NCI-H345 treated with DMSO at 0.1 percent for 48 hours (cell line): ENCODE measurements at regions not wholly inside any gene's neighbourhood (a gene's known extent, or its start where the extent isn't known, plus 50 kb on each side); places are given as distances from the start of the nearest gene placed in this dataset.

ENCODE experiments used
- DNase-seq: peaks from one replicate; lab custom pipeline; 2025; ENCODE audit not compliant: unreplicated experiment; lab: John Stamatoyannopoulos, UW

- DNase-seq = peak; percentile 48
Measured at GRCh38 chr3:124467980-124468902, 262.0 kb upstream of the UMPS start.

GRCh38 chr3:124469555-124469954, 260.7 kb upstream of the UMPS start:
- no peak for DNase-seq

- DNase-seq = no peak
Measured at GRCh38 chr3:124478830-124479229, 251.4 kb upstream of the UMPS start.

- DNase-seq = no peak
Measured at GRCh38 chr3:124483915-124484470, 246.3 kb upstream of the UMPS start.

GRCh38 chr3:124486324-124486723, 243.9 kb upstream of the UMPS start:
- no peak for DNase-seq

GRCh38 chr3:124489506-124489905, 240.7 kb upstream of the UMPS start:
- DNase-seq = no peak

- DNase-seq = no peak
Measured at GRCh38 chr3:124491098-124491497, 239.2 kb upstream of the UMPS start.

GRCh38 chr3:124491875-124492274, 238.4 kb upstream of the UMPS start:
- no peak for DNase-seq

GRCh38 chr3:124492824-124493223, 237.4 kb upstream of the UMPS start:
- DNase-seq = no peak

GRCh38 chr3:124496061-124496460, 234.2 kb upstream of the UMPS start:
- no peak for DNase-seq

GRCh38 chr3:124497487-124497886, 232.8 kb upstream of the UMPS start:
- no peak for DNase-seq

GRCh38 chr3:124498891-124499290, 231.4 kb upstream of the UMPS start:
- DNase-seq = no peak

GRCh38 chr3:124504332-124505059, 225.8 kb upstream of the UMPS start:
- DNase-seq = no peak

- DNase-seq = no peak
Measured at GRCh38 chr3:124509884-124510283, 220.4 kb upstream of the UMPS start.

GRCh38 chr3:124510290-124510689, 220.0 kb upstream of the UMPS start:
- no peak for DNase-seq

- no peak for DNase-seq
Measured at GRCh38 chr3:124512881-124513609, 217.2 kb upstream of the UMPS start.

- DNase-seq = no peak
Measured at GRCh38 chr3:124513610-124513997, 216.6 kb upstream of the UMPS start.

- no peak for DNase-seq
Measured at GRCh38 chr3:124514683-124515082, 215.6 kb upstream of the UMPS start.

- DNase-seq = no peak
Measured at GRCh38 chr3:124516333-124516732, 213.9 kb upstream of the UMPS start.

GRCh38 chr3:124517306-124517705, 212.9 kb upstream of the UMPS start:
- DNase-seq = no peak

- DNase-seq = no peak
Measured at GRCh38 chr3:124518350-124518749, 211.9 kb upstream of the UMPS start.
